Spleen (tissue), 3 donors: ENCODE measurements at regions not wholly inside any gene's neighbourhood (a gene's known extent, or its start where the extent isn't known, plus 50 kb on each side); places are given as distances from the start of the nearest gene placed in this dataset.

ENCODE experiments used
- POLR2A ChIP-seq, 3 donors: fragments of 450-650 bp; IDR thresholded peaks; one replicate each; pipeline ENCODE4 v1.5.1; 2017; ENCODE audit warnings: antibody characterized with exemption in 3 of 3, mild to moderate bottlenecking in 1 of 3
- POLR2AphosphoS5 ChIP-seq, 3 donors: sonication (generic); formaldehyde crosslinking; IDR thresholded peaks; one replicate each; pipeline ENCODE4 v1.5.1; 2017; ENCODE audit warnings: antibody characterized with exemption in 3 of 3

DNA sequence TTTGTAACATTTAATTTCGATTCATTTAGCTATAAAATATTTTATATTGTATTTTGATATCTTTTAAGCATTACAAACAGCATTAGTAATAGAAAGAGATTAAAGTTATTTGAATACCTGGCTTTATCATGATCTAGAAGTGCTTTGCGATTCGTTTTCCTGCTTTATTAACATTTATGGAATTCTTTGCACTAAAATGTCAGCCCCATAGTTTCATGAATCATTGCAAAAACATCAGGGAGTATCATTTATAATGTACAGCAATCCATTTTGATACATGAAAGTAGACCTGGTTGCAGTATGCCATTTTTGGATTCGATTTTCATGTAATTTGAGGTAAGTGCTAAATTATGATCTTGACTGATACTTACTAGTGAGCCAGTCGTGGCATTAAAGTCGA, 108.0 kb upstream of the DPYD start:
- TF ChIP-seq POLR2A (IDR thresholded peaks at IDR 0.05) (no peak), POLR2AphosphoS5 (IDR thresholded peaks at IDR 0.05) (no peak)
